Tibial artery (tissue), 4 donors: ENCODE measurements at regions not wholly inside any gene's neighbourhood (a gene's known extent, or its start where the extent isn't known, plus 50 kb on each side); places are given as distances from the start of the nearest gene placed in this dataset.

Experiments used
- DNase-seq, 2 donors: peaks; one replicate each; pipeline ENCODE4 v3.0.0-alpha.2; 2019
- H3K27ac ChIP-seq, 2 donors: fragments of 200-600 bp; sonication (generic) in 1 of 2; 1 replicate in 1 of 2; 2 replicates in 1 of 2; pipeline ENCODE4 v1.5.1; 2018 to 2019; ENCODE audit warnings: mild to moderate bottlenecking in 1 of 2
- H3K27me3 ChIP-seq, 2 donors: fragments of 200-600 bp; sonication (generic) in 1 of 2; one replicate each; pipeline versions ENCODE4 v1.5.1 to v1.6.0; 2016 to 2019
- H3K36me3 ChIP-seq, 3 donors: fragments of 200-600 bp; sonication (generic) in 2 of 3; one replicate each; pipeline ENCODE4 v1.5.1; 2016 to 2019; ENCODE audit warnings: mild to moderate bottlenecking in 2 of 3
- H3K4me1 ChIP-seq, 4 donors: fragments of 200-600 bp; sonication (generic) in 2 of 4; 1 replicate in 3 of 4; 2 replicates in 1 of 4; pipeline ENCODE4 v1.5.1; 2016 to 2019
- H3K4me3 ChIP-seq, 2 donors: fragments of 200-600 bp; sonication (generic) in 1 of 2; 1 replicate in 1 of 2; 2 replicates in 1 of 2; pipeline ENCODE4 v1.5.1; 2018 to 2019; ENCODE audit warnings: mild to moderate bottlenecking in 2 of 2
- H3K9me3 ChIP-seq, 3 donors: fragments of 200-600 bp; sonication (generic) in 1 of 3; one replicate each; pipeline ENCODE4 v1.5.1; 2016 to 2019
- CTCF ChIP-seq, 2 experiments: fragments of 200-600 bp in 1 of 2; fragments of 450-650 bp in 1 of 2; IDR thresholded peaks; one replicate each; pipeline ENCODE4 v1.5.1; 2017 to 2019; ENCODE audit warnings: antibody characterized with exemption in 2 of 2, mild to moderate bottlenecking in 1 of 2, moderate library complexity in 1 of 2
- intact Hi-C: fragments of 100-400 bp; cut with DNase I; formaldehyde crosslinking; loops from one replicate; pipeline ENCODE4 v1.15.0; 2023; ENCODE audit warnings: low total_unique reads

DNA sequence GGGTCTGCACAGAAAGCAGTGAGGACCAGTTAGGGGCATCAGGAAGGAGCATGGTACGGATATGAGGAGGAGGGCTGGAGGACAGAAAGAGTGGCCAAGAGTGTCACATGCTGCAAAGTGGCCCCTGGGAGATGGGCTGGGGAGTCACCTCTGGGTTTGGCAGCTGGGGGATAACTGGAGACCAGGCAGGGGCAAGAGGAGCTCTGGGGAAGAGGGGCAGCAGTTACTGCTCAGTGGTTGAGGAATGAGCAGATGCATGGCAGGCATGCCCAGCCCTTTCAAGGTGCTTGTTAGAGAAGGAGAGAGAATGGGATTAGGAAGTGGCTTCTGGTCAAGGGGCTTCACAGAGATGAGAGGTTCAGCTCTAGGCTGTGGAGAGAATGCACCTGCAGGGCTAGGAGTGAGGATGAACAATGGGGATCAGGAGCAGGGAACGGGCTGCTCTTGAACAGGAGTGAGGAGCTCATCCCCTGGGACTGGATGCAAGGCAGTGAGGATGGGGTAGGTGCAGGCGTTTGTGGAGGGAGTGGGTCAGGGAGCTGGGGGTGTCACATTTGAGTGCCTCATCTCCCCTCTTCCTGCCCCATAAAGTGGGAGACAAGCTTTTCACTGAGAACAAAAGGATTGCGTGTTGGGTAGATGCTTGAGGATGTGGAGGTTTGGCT is 127.5 kb downstream of the PAPOLA start:
- no peaks in the 10 kb centered on the region for H3K36me3 ChIP-seq
- peaks cover 0 to 9% (median 0%) of the 10 kb centered on the region in 3 donors for H3K9me3 ChIP-seq
- peak in 1 of 2 donors; percentile 47 for DNase-seq
- TF ChIP-seq CTCF (IDR thresholded peaks at IDR 0.05): no peak
- no peak overlapping the region for H3K4me3 ChIP-seq
- intact Hi-C loops: no loop called here
- H3K27ac ChIP-seq: no peak overlapping the region
- H3K27me3 ChIP-seq: peaks cover 0 to 24% of the 10 kb centered on the region in 2 donors
- no peaks in the 10 kb centered on the region for H3K4me1 ChIP-seq

DNA sequence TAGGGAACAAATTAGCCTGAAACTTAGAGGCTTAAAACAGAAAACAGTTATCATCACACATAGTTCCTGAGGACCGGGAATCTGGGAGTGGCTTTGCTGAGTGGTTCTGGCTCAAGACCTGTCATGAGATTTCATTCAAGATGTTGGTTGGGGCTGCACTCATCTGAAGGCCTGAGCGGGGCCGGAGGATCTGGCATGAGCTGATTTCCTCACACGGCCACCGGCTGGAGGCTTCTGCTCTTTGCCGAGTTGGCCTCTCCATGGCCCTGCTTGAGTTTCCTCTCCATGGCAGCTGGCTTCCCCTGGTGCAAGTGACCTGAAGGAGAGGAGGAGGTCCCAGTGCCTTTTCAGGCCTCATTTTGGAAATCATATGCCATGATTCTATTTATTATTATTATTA is 128.1 kb downstream of the PAPOLA start:
- Histone ChIP-seq H3K4me3 (no peak overlapping the region), H3K27me3 (peaks cover 0 to 18% of the 10 kb centered on the region in 2 donors), H3K27ac (no peak overlapping the region), H3K4me1 (no peaks in the 10 kb centered on the region), H3K9me3 (peaks cover 0 to 9% (median 0%) of the 10 kb centered on the region in 3 donors), H3K36me3 (no peaks in the 10 kb centered on the region)
- intact Hi-C loops: no loop called here
- peak in 1 of 2 donors; percentile 29 for DNase-seq
- TF ChIP-seq CTCF (IDR thresholded peaks at IDR 0.05): no peak

GRCh38 chr14:96631030-96631429 is 128.8 kb downstream of the PAPOLA start:
- no peak overlapping the region for H3K27ac ChIP-seq
- no peaks in the 10 kb centered on the region for H3K36me3 ChIP-seq
- intact Hi-C loops: no loop called here
- peak in 1 of 2 donors; percentile 46 for DNase-seq
- H3K4me1 ChIP-seq: no peaks in the 10 kb centered on the region
- no peak overlapping the region for H3K4me3 ChIP-seq
- H3K27me3 ChIP-seq: peaks cover 0 to 10% of the 10 kb centered on the region in 2 donors
- TF ChIP-seq CTCF (IDR thresholded peaks at IDR 0.05): no peak
- H3K9me3 ChIP-seq: peaks cover 0 to 9% (median 0%) of the 10 kb centered on the region in 3 donors

DNA sequence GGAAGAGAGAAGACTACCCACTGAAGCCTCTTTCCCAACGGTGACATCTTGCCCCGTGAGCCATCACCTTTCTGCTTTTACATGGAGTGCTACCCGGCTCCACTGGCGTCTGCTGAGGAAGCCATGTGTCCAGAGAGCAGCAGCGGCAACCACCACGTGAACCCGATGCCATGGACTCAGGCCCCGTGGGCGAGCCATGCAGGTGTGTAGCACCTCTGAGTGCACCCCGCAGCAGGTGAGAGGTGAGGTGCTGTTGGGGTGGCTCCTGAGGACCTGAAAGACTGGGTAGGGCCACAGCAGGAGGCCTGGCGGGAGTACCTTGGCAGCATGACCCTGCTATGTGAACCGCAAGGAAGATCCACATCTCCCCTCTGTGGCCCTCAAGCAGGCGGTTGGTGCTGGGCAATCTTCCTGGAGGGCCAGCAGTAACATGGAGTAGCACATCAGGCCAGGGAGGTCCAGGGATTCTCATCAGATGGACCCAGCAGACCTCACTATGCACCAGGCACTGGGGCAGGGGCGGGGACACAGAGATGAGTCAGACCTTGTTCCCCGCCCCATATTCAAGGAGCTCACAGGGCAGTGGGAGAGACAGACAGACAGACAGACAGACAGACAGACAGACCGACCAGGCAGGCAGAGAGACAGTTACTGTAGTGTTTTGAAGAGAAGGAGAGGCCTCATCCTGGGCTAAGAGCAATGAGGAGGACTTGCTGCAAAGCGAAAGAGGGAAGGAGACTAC is 129.6 kb downstream of the PAPOLA start:
- intact Hi-C loops: no loop called here
- peaks cover 0 to 4% of the 10 kb centered on the region in 2 donors for H3K27me3 ChIP-seq
- H3K4me1 ChIP-seq: no peaks in the 10 kb centered on the region
- H3K4me3 ChIP-seq: no peak overlapping the region
- DNase-seq: peak in 1 of 2 donors; percentile 49
- no peak for TF ChIP-seq CTCF (IDR thresholded peaks at IDR 0.05)
- H3K36me3 ChIP-seq: no peaks in the 10 kb centered on the region
- H3K9me3 ChIP-seq: peaks cover 0 to 9% (median 0%) of the 10 kb centered on the region in 3 donors
- no peak overlapping the region for H3K27ac ChIP-seq

DNA sequence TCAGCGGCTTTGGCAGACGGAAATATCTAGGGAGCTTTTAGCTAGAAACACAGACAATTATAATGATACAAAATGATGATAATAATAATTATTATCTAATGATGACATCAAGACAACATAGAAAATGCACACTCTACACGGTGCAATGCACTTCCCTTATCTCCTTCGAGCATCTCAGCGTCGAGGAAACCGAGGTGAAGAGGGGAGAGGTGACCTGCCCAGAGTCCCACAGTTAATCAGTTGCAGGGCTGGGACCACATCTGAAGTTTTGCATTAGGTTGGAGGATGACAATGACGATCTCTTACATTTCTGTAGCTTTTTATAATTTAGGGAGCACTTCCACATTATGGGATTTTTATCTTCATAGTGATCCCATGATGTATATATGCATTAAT is 130.2 kb downstream of the PAPOLA start:
- intact Hi-C loops: no loop called here
- no peak for TF ChIP-seq CTCF (IDR thresholded peaks at IDR 0.05)
- no peaks in the 10 kb centered on the region for H3K36me3 ChIP-seq
- no peaks in the 10 kb centered on the region for H3K4me1 ChIP-seq
- no peak for DNase-seq
- no peak overlapping the region for H3K27ac ChIP-seq
- peaks cover 0 to 9% (median 0%) of the 10 kb centered on the region in 3 donors for H3K9me3 ChIP-seq
- H3K27me3 ChIP-seq: peaks cover 0 to 4% of the 10 kb centered on the region in 2 donors
- no peak overlapping the region for H3K4me3 ChIP-seq
